ENCODE measurements at regions not wholly inside any gene's neighbourhood (a gene's known extent, or its start where the extent isn't known, plus 50 kb on each side); places are given as distances from the start of the nearest gene placed in this dataset.

DNA sequence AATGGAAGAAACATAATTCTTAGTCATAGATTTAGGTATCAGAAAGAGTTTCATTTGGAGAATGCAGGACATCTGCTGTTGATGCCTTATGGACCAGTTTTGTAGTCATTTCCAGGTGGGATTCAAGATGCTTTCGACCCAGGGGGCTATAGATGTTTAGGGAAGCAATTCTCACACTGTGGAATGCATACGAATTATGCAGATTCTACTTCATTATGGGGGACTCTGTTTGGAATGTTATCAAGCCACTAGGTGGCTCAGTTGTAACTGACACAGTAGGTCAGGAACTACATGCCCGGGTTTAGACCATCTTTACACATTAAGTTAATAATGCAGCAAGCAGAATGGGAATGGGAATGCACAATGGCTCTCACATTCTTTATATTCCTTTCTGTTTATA lies 1359.8 kb downstream of the ZPLD1 start:
- DNase-seq (ENCODE audit: low spot score): no peak
- no peak overlapping the region for H3K27ac ChIP-seq
- CTCF ChIA-PET: no interaction called here
- POLR2A ChIA-PET (ENCODE audit: low non-redundant PET): no interaction called here
- TF ChIP-seq CTCF (conservative IDR thresholded peaks at IDR 0.05; ENCODE audit: low read depth): peak; percentile 20

DNA sequence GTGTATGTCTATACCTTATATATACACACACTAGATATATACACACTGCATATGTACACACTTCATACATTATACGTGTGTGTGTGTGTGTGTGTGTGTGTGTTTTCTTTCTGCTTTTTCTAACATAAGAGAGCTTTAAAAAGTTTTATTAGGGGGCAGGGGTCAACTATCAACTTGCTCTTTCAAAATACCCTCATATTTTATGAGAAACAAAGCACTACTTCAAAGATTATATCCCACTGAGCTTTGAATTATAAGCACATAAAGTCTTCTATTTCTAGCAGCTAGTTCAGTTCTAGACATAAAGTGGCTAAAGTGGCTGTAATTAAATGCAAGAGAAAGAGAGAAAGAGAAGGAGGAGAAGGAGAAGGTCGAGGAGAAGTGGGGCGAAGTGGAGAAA lies 1361.3 kb downstream of the ZPLD1 start:
- CTCF ChIA-PET: no interaction called here
- no peak for TF ChIP-seq CTCF (conservative IDR thresholded peaks at IDR 0.05; ENCODE audit: low read depth)
- no peak overlapping the region for H3K27ac ChIP-seq
- DNase-seq (ENCODE audit: low spot score): no peak
- POLR2A ChIA-PET (ENCODE audit: low non-redundant PET): no interaction called here

GRCh38 chr3:103803787-103804186 lies 1369.0 kb downstream of the ZPLD1 start:
- ChIA-PET CTCF (interaction anchor here (0.5 kb wide), 1 partner anchor 512 kb away, joined by 4 read pairs; no protein-coding TSS in a partner anchor), POLR2A (ENCODE audit: low non-redundant PET) (no interaction called here)
- TF ChIP-seq CTCF (conservative IDR thresholded peaks at IDR 0.05; ENCODE audit: low read depth): no peak
- DNase-seq (ENCODE audit: low spot score): no peak
- no peak overlapping the region for H3K27ac ChIP-seq

GRCh38 chr3:103810167-103810566 lies 1375.4 kb downstream of the ZPLD1 start:
- ChIA-PET POLR2A (ENCODE audit: low non-redundant PET) (no interaction called here), CTCF (no interaction called here)
- no peak overlapping the region for H3K27ac ChIP-seq
- TF ChIP-seq CTCF (conservative IDR thresholded peaks at IDR 0.05; ENCODE audit: low read depth): no peak
- no peak for DNase-seq (ENCODE audit: low spot score)

- no peak for DNase-seq (ENCODE audit: low spot score)
- ChIA-PET CTCF (no interaction called here), POLR2A (ENCODE audit: low non-redundant PET) (no interaction called here)
- TF ChIP-seq CTCF (conservative IDR thresholded peaks at IDR 0.05; ENCODE audit: low read depth): no peak
- no peak overlapping the region for H3K27ac ChIP-seq
These were observed 1379.1 kb downstream of the ZPLD1 start for GRCh38 chr3:103813955-103814354.

- TF ChIP-seq CTCF (conservative IDR thresholded peaks at IDR 0.05; ENCODE audit: low read depth): no peak
- DNase-seq (ENCODE audit: low spot score): no peak
- H3K27ac ChIP-seq: no peak overlapping the region
- ChIA-PET CTCF (no interaction called here), POLR2A (ENCODE audit: low non-redundant PET) (no interaction called here)
These were observed 1383.6 kb downstream of the ZPLD1 start for GRCh38 chr3:103818398-103818797.

DNA sequence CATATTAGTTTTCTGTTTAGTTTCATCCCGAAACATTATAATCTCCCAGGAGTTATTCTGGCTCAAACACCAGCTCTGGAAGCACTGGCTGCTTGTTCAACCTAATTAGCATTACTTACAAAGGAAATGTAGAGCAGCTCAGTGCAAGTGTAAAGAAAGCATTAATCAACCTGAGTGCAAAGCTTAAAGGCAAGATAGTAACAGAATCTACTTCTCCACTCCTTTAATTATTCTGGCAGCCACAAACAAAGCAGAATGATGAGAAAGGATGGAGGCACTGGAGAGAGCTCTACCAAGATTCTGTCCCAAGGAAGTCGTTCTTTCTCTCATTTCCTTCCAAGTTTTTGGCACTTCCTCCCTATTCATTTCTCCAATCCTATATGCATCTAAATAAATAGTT lies 1384.0 kb downstream of the ZPLD1 start:
- no peak for DNase-seq (ENCODE audit: low spot score)
- ChIA-PET POLR2A (ENCODE audit: low non-redundant PET) (no interaction called here), CTCF (no interaction called here)
- no peak overlapping the region for H3K27ac ChIP-seq
- TF ChIP-seq CTCF (conservative IDR thresholded peaks at IDR 0.05; ENCODE audit: low read depth): no peak
